HepG2 (cell line): ENCODE measurements at regions not wholly inside any gene's neighbourhood (a gene's known extent, or its start where the extent isn't known, plus 50 kb on each side); places are given as distances from the start of the nearest gene placed in this dataset.

Experiments
- BRF2 ChIP-seq: sonication (generic); formaldehyde crosslinking; IDR thresholded peaks from 2 replicates; pipeline ENCODE4 v1.8.1; 2022; ENCODE audit warnings: mild to moderate bottlenecking, missing genetic modification reagents
- CBX2 ChIP-seq, 2 experiments: fragments of 200-600 bp in 1 of 2; sonication (generic); formaldehyde crosslinking in 1 of 2; IDR thresholded peaks; 2 replicates each; pipeline versions ENCODE4 v1.7.0 to v1.8.1; 2018 to 2022; ENCODE audit warnings: low read depth in 2 of 2, low read length in 1 of 2, mild to moderate bottlenecking in 1 of 2, missing genetic modification reagents in 1 of 2
- FOXA1 ChIP-seq, 2 experiments: fragments of 450-650 bp in 1 of 2; sonication (generic) in 1 of 2; formaldehyde crosslinking in 1 of 2; IDR thresholded peaks; 2 replicates each; pipeline versions ENCODE4 v1.4.0 to v1.6.1; 2016 to 2020; ENCODE audit warnings: missing genetic modification reagents in 1 of 2
- HDAC1 ChIP-seq: sonication (generic); formaldehyde crosslinking; IDR thresholded peaks from 2 replicates; pipeline ENCODE4 v1.5.1; 2020; ENCODE audit warnings: mild to moderate bottlenecking, missing genetic modification reagents
- HNF1B ChIP-seq: sonication (generic); formaldehyde crosslinking; IDR thresholded peaks from 2 replicates; pipeline ENCODE4 v1.5.1; 2020; ENCODE audit warnings: mild to moderate bottlenecking, moderate library complexity, missing genetic modification reagents
- IKZF5 ChIP-seq: IDR thresholded peaks from 2 replicates; pipeline ENCODE4 v1.6.1; 2018; ENCODE audit warnings: missing genetic modification reagents, mild to moderate bottlenecking, missing compliant biosample characterization
- MAZ ChIP-seq, 2 experiments: sonication (generic) in 1 of 2; formaldehyde crosslinking in 1 of 2; IDR thresholded peaks; 2 replicates each; pipeline versions ENCODE4 v1.5.0 to v1.6.1; 2012 to 2020; ENCODE audit warnings: low read depth in 2 of 2, mild to moderate bottlenecking in 2 of 2, borderline replicate concordance in 1 of 2, improper control_type of control experiment in 1 of 2, low read length in 1 of 2, missing genetic modification reagents in 1 of 2, moderate library complexity in 1 of 2
- MIXL1 ChIP-seq: IDR thresholded peaks from 2 replicates; pipeline ENCODE4 v1.6.1; 2016
- NCOA2 ChIP-seq: sonication (generic); formaldehyde crosslinking; IDR thresholded peaks from 2 replicates; pipeline ENCODE4 v1.8.0; 2022; ENCODE audit warnings: inconsistent platforms
- TBL1XR1 ChIP-seq: fragments of 150-350 bp; IDR thresholded peaks from 2 replicates; pipeline ENCODE4 v1.6.1; 2014; ENCODE audit warnings: borderline replicate concordance, low read length; ENCODE audit not compliant: partially characterized antibody
- THAP9 ChIP-seq: sonication (generic); formaldehyde crosslinking; IDR thresholded peaks from 2 replicates; pipeline ENCODE4; 2020; ENCODE audit warnings: missing genetic modification reagents, mild to moderate bottlenecking, borderline replicate concordance
- ZC3H13 ChIP-seq: sonication (generic); formaldehyde crosslinking; IDR thresholded peaks from 2 replicates; pipeline ENCODE4 v1.8.1; 2023; ENCODE audit warnings: mild to moderate bottlenecking, missing genetic modification reagents, moderate library complexity
- ZNF670 ChIP-seq: sonication (generic); formaldehyde crosslinking; IDR thresholded peaks from 2 replicates; pipeline ENCODE4 v1.8.0; 2022; ENCODE audit warnings: mild to moderate bottlenecking, missing genetic modification reagents, borderline replicate concordance
- TF ChIP-seq, protein P1 (sequence below): sonication (generic); formaldehyde crosslinking; IDR thresholded peaks from 2 replicates; pipeline ENCODE4 v1.4.0; 2020; ENCODE audit warnings: missing genetic modification reagents, mild to moderate bottlenecking, borderline replicate concordance
- TF ChIP-seq, protein P2 (sequence below): fragments of 450-650 bp; IDR thresholded peaks from 2 replicates; pipeline ENCODE4 v1.6.1; 2017; ENCODE audit warnings: mild to moderate bottlenecking

DNA sequence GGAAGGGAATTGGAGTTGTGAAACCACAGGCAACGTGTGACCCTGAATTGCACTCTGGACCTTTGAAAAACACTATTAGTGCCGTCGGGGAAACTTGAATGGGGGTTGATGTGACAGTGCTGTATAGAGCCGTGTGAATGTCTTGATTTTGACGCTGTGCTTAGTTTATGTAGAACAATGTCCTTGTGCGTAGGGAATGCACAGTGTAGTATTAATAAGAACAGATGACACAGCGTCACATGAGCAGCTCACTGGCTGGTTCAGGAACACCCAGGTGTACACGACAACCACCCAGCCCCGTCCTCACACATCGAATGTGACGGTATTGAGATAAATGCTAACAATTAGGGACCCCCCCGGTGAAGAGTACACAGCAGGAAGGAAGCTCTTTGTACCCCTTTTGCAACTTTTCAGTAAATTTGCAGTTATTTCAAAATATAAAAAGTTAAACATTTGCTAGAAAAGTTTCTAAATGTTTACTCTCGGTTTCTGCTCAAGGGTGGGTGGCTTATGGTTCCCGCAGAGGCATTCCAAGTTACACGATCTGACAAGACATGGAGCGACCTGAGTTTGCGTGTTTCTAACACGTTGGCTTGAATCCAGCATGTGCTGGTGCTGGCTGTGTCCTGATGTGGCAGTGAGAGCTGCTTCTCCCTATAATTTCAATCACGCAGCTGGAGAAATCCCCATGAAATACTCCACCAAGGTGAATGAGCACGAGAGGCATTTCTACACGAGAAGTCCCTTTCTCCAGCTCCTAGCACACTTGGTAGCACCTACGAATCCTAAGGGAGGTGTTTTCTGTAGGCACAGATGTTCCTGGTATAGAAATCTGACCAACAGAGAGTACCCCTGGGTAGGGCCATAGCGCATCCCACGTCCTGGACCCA is 208.0 kb upstream of the EXOC2 start (continued):
- TF ChIP-seq HDAC1 (CRISPR knock-in tag): peak; percentile 71
- TF ChIP-seq THAP9: peak; percentile 50; the same call in 1 of the 2 replicates
- TF ChIP-seq BRF2: peak; percentile 36; the same call in 1 of the 2 replicates
- TF ChIP-seq, protein P1, sequence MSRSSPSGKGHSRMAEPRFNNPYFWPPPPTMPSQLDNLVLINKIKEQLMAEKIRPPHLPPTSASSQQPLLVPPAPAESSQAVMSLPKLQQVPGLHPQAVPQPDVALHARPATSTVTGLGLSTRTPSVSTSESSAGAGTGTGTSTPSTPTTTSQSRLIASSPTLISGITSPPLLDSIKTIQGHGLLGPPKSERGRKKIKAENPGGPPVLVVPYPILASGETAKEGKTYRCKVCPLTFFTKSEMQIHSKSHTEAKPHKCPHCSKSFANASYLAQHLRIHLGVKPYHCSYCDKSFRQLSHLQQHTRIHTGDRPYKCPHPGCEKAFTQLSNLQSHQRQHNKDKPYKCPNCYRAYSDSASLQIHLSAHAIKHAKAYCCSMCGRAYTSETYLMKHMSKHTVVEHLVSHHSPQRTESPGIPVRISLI (CRISPR knock-in tag): 0 out of 2 replicates have a peak, but pooled peaks have one; percentile 11
- no peak for TF ChIP-seq CBX2 (IDR thresholded peaks at IDR 0.05; ENCODE audit: low read depth, low read length)
- no peak for TF ChIP-seq CBX2 (CRISPR knock-in tag; IDR thresholded peaks at IDR 0.05; ENCODE audit: low read depth)
- TF ChIP-seq MIXL1 (CRISPR knock-in tag): 0 out of 2 replicates have a peak, but pooled peaks have one; percentile 20
- TF ChIP-seq ZNF670 (CRISPR knock-in tag): peak; percentile 91
- peak; percentile 35; the same call in 1 of the 2 replicates for TF ChIP-seq HNF1B (CRISPR knock-in tag)
- no peak for TF ChIP-seq MAZ (IDR thresholded peaks at IDR 0.05; ENCODE audit: borderline replicate concordance, low read depth, low read length)
- 0 out of 2 replicates have a peak, but pooled peaks have one; percentile 41 for TF ChIP-seq MAZ (CRISPR knock-in tag; IDR thresholded peaks at IDR 0.05; ENCODE audit: low read depth)
- TF ChIP-seq ZC3H13 (CRISPR knock-in tag): no peak
- TF ChIP-seq, protein P2, sequence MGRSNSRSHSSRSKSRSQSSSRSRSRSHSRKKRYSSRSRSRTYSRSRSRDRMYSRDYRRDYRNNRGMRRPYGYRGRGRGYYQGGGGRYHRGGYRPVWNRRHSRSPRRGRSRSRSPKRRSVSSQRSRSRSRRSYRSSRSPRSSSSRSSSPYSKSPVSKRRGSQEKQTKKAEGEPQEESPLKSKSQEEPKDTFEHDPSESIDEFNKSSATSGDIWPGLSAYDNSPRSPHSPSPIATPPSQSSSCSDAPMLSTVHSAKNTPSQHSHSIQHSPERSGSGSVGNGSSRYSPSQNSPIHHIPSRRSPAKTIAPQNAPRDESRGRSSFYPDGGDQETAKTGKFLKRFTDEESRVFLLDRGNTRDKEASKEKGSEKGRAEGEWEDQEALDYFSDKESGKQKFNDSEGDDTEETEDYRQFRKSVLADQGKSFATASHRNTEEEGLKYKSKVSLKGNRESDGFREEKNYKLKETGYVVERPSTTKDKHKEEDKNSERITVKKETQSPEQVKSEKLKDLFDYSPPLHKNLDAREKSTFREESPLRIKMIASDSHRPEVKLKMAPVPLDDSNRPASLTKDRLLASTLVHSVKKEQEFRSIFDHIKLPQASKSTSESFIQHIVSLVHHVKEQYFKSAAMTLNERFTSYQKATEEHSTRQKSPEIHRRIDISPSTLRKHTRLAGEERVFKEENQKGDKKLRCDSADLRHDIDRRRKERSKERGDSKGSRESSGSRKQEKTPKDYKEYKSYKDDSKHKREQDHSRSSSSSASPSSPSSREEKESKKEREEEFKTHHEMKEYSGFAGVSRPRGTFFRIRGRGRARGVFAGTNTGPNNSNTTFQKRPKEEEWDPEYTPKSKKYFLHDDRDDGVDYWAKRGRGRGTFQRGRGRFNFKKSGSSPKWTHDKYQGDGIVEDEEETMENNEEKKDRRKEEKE: no peak
- peak; percentile 87 for TF ChIP-seq NCOA2 (CRISPR knock-in tag)
- TF ChIP-seq IKZF5 (CRISPR knock-in tag): 0 out of 2 replicates have a peak, but pooled peaks have one; percentile 60
- TF ChIP-seq TBL1XR1: peak; percentile 18
- TF ChIP-seq FOXA1 (IDR thresholded peaks at IDR 0.05): no peak
- peak; percentile 83 for TF ChIP-seq FOXA1 (CRISPR knock-in tag; IDR thresholded peaks at IDR 0.05)
